ENCODE measurements at regions not wholly inside any gene's neighbourhood (a gene's known extent, or its start where the extent isn't known, plus 50 kb on each side); places are given as distances from the start of the nearest gene placed in this dataset.

- DNase-seq (ENCODE audit: low spot score), result no peak
- Histone ChIP-seq H3K9me3 (replicated peaks in 1 of 2; ENCODE audit: control insufficient read depth in 2 of 2, insufficient read depth in 1 of 2, low read depth in 1 of 2, low read length in 2 of 2) (no peaks in the 10 kb centered on the region), H3K36me3 (replicated peaks in 1 of 2; ENCODE audit: control insufficient read depth in 2 of 2, insufficient read depth in 2 of 2, low read length in 2 of 2) (no peaks in the 10 kb centered on the region)
Observed at GRCh38 chrX:80537096-80537495, 116.8 kb downstream of the TENT5D start.

GRCh38 chrX:80550722-80551121 lies 130.5 kb downstream of the TENT5D start:
- Histone ChIP-seq H2BK15ac (ENCODE audit: low read length) (no peak overlapping the region), H3K9me3 (replicated peaks in 1 of 2; ENCODE audit: control insufficient read depth in 2 of 2, insufficient read depth in 1 of 2, low read depth in 1 of 2, low read length in 2 of 2) (no peaks in the 10 kb centered on the region), H2BK12ac (ENCODE audit: low read length) (no peak overlapping the region), H3K4ac (ENCODE audit: low read length) (no peak overlapping the region), H3K27ac (replicated peaks; ENCODE audit: low read length) (no peak overlapping the region), H4K91ac (ENCODE audit: low read depth, low read length, poor library complexity) (no peak overlapping the region), H3K36me3 (replicated peaks in 1 of 2; ENCODE audit: control insufficient read depth in 2 of 2, insufficient read depth in 2 of 2, low read length in 2 of 2) (no peaks in the 10 kb centered on the region), H4K8ac (ENCODE audit: low read depth, low read length) (no peak overlapping the region), H3K27me3 (ENCODE audit: control insufficient read depth in 3 of 3, insufficient read depth in 3 of 3, low read depth in 1 of 3, low read length in 3 of 3) (no peaks in the 10 kb centered on the region), H2BK5ac (ENCODE audit: low read length) (no peak overlapping the region), H3K9ac (ENCODE audit: low read depth, low read length, poor library complexity) (no peak overlapping the region), H3K4me1 (ENCODE audit: control insufficient read depth in 2 of 2, insufficient read depth in 1 of 2, low read depth in 1 of 2, low read length in 2 of 2) (no peaks in the 10 kb centered on the region), H3K4me2 (ENCODE audit: insufficient read depth, low read length, poor library complexity, severe bottlenecking) (no peak overlapping the region), H3K18ac (ENCODE audit: low read length) (no peak overlapping the region), H3K14ac (ENCODE audit: low read length) (no peak overlapping the region), H2AK5ac (ENCODE audit: low read depth, low read length) (no peak overlapping the region), H3K4me3 (ENCODE audit: low read length in 2 of 2) (no peak overlapping the region), H2BK120ac (ENCODE audit: low read depth, low read length) (no peak overlapping the region), H3K79me1 (ENCODE audit: low read depth, low read length) (no peaks in the 10 kb centered on the region), H2AFZ (ENCODE audit: low read length) (no peak overlapping the region), H3K23ac (ENCODE audit: low read depth, low read length, poor library complexity) (no peak overlapping the region)
- DNase-seq (ENCODE audit: low spot score), result no peak
- WGBS, 2 donors (ENCODE audit: extremely low coverage in 2 of 2, insufficient read length in 2 of 2, insufficient replicate concordance in 1 of 2), result no CpG with 5 or more reads among the region's 6 CpGs

More at GRCh38 chrX:80537096-80537495, 116.8 kb downstream of the TENT5D start:
- H2BK12ac ChIP-seq (ENCODE audit: low read length), result no peak overlapping the region
- no peak overlapping the region for H4K91ac ChIP-seq (ENCODE audit: low read depth, low read length, poor library complexity)
- no peak overlapping the region for H2BK5ac ChIP-seq (ENCODE audit: low read length)
- no peaks in the 10 kb centered on the region for H3K4me1 ChIP-seq (ENCODE audit: control insufficient read depth in 2 of 2, insufficient read depth in 1 of 2, low read depth in 1 of 2, low read length in 2 of 2)
- no peak overlapping the region for H3K23ac ChIP-seq (ENCODE audit: low read depth, low read length, poor library complexity)
- no peak overlapping the region for H3K18ac ChIP-seq (ENCODE audit: low read length)
- H3K27me3 ChIP-seq (ENCODE audit: control insufficient read depth in 3 of 3, insufficient read depth in 3 of 3, low read depth in 1 of 3, low read length in 3 of 3), result no peaks in the 10 kb centered on the region
- H2BK120ac ChIP-seq (ENCODE audit: low read depth, low read length), result no peak overlapping the region
- H3K4ac ChIP-seq (ENCODE audit: low read length), result no peak overlapping the region
- no peak overlapping the region for H3K4me2 ChIP-seq (ENCODE audit: insufficient read depth, low read length, poor library complexity, severe bottlenecking)
- no peak overlapping the region for H4K8ac ChIP-seq (ENCODE audit: low read depth, low read length)
- no peaks in the 10 kb centered on the region for H3K79me1 ChIP-seq (ENCODE audit: low read depth, low read length)
- no CpG with 5 or more reads among the region's 1 CpG for WGBS, 2 donors (ENCODE audit: extremely low coverage in 2 of 2, insufficient read length in 2 of 2, insufficient replicate concordance in 1 of 2)
- no peak overlapping the region for H3K27ac ChIP-seq (replicated peaks; ENCODE audit: low read length)
- H2AK5ac ChIP-seq (ENCODE audit: low read depth, low read length), result no peak overlapping the region
- no peak overlapping the region for H3K14ac ChIP-seq (ENCODE audit: low read length)
- H3K9ac ChIP-seq (ENCODE audit: low read depth, low read length, poor library complexity), result no peak overlapping the region
- H3K4me3 ChIP-seq (ENCODE audit: low read length in 2 of 2), result no peak overlapping the region
- no peak overlapping the region for H2AFZ ChIP-seq (ENCODE audit: low read length)
- H2BK15ac ChIP-seq (ENCODE audit: low read length), result no peak overlapping the region

GRCh38 chrX:80556148-80556547 lies 135.9 kb downstream of the TENT5D start:
- no peaks in the 10 kb centered on the region for H3K9me3 ChIP-seq (replicated peaks in 1 of 2; ENCODE audit: control insufficient read depth in 2 of 2, insufficient read depth in 1 of 2, low read depth in 1 of 2, low read length in 2 of 2)
- H3K9ac ChIP-seq (ENCODE audit: low read depth, low read length, poor library complexity), result no peak overlapping the region
- H2AK5ac ChIP-seq (ENCODE audit: low read depth, low read length), result no peak overlapping the region
- H3K4ac ChIP-seq (ENCODE audit: low read length), result no peak overlapping the region
- no peaks in the 10 kb centered on the region for H3K4me1 ChIP-seq (ENCODE audit: control insufficient read depth in 2 of 2, insufficient read depth in 1 of 2, low read depth in 1 of 2, low read length in 2 of 2)
- no peak overlapping the region for H2BK15ac ChIP-seq (ENCODE audit: low read length)
- H3K27me3 ChIP-seq (ENCODE audit: control insufficient read depth in 3 of 3, insufficient read depth in 3 of 3, low read depth in 1 of 3, low read length in 3 of 3), result no peaks in the 10 kb centered on the region
- H4K8ac ChIP-seq (ENCODE audit: low read depth, low read length), result no peak overlapping the region
- H3K18ac ChIP-seq (ENCODE audit: low read length), result no peak overlapping the region
- H4K91ac ChIP-seq (ENCODE audit: low read depth, low read length, poor library complexity), result no peak overlapping the region
- no peak overlapping the region for H2BK12ac ChIP-seq (ENCODE audit: low read length)
- no peaks in the 10 kb centered on the region for H3K79me1 ChIP-seq (ENCODE audit: low read depth, low read length)
- H3K4me2 ChIP-seq (ENCODE audit: insufficient read depth, low read length, poor library complexity, severe bottlenecking), result no peak overlapping the region
- no peak for DNase-seq (ENCODE audit: low spot score)
- H3K36me3 ChIP-seq (replicated peaks in 1 of 2; ENCODE audit: control insufficient read depth in 2 of 2, insufficient read depth in 2 of 2, low read length in 2 of 2), result no peaks in the 10 kb centered on the region
- WGBS, 2 donors (ENCODE audit: extremely low coverage in 2 of 2, insufficient read length in 2 of 2, insufficient replicate concordance in 1 of 2), result no CpG with 5 or more reads among the region's 3 CpGs
- no peak overlapping the region for H3K27ac ChIP-seq (replicated peaks; ENCODE audit: low read length)
- no peak overlapping the region for H2BK120ac ChIP-seq (ENCODE audit: low read depth, low read length)
- H3K14ac ChIP-seq (ENCODE audit: low read length), result no peak overlapping the region
- no peak overlapping the region for H2AFZ ChIP-seq (ENCODE audit: low read length)
- no peak overlapping the region for H3K4me3 ChIP-seq (ENCODE audit: low read length in 2 of 2)
- no peak overlapping the region for H3K23ac ChIP-seq (ENCODE audit: low read depth, low read length, poor library complexity)
- no peak overlapping the region for H2BK5ac ChIP-seq (ENCODE audit: low read length)

- Histone ChIP-seq H3K4ac (ENCODE audit: low read length) (no peak overlapping the region), H2BK12ac (ENCODE audit: low read length) (no peak overlapping the region), H3K27me3 (ENCODE audit: control insufficient read depth in 3 of 3, insufficient read depth in 3 of 3, low read depth in 1 of 3, low read length in 3 of 3) (no peaks in the 10 kb centered on the region), H2BK5ac (ENCODE audit: low read length) (no peak overlapping the region), H2BK120ac (ENCODE audit: low read depth, low read length) (no peak overlapping the region), H3K36me3 (replicated peaks in 1 of 2; ENCODE audit: control insufficient read depth in 2 of 2, insufficient read depth in 2 of 2, low read length in 2 of 2) (no peaks in the 10 kb centered on the region), H3K4me3 (ENCODE audit: low read length in 2 of 2) (no peak overlapping the region), H3K14ac (ENCODE audit: low read length) (no peak overlapping the region), H3K4me1 (ENCODE audit: control insufficient read depth in 2 of 2, insufficient read depth in 1 of 2, low read depth in 1 of 2, low read length in 2 of 2) (peaks cover 0 to 11% of the 10 kb centered on the region in 2 donors), H3K9me3 (replicated peaks in 1 of 2; ENCODE audit: control insufficient read depth in 2 of 2, insufficient read depth in 1 of 2, low read depth in 1 of 2, low read length in 2 of 2) (no peaks in the 10 kb centered on the region), H2AFZ (ENCODE audit: low read length) (no peak overlapping the region), H3K4me2 (ENCODE audit: insufficient read depth, low read length, poor library complexity, severe bottlenecking) (no peak overlapping the region), H3K23ac (ENCODE audit: low read depth, low read length, poor library complexity) (no peak overlapping the region), H3K79me1 (ENCODE audit: low read depth, low read length) (no peaks in the 10 kb centered on the region), H4K91ac (ENCODE audit: low read depth, low read length, poor library complexity) (no peak overlapping the region), H3K9ac (ENCODE audit: low read depth, low read length, poor library complexity) (no peak overlapping the region), H2AK5ac (ENCODE audit: low read depth, low read length) (no peak overlapping the region), H4K8ac (ENCODE audit: low read depth, low read length) (no peak overlapping the region), H3K27ac (replicated peaks; ENCODE audit: low read length) (no peak overlapping the region), H2BK15ac (ENCODE audit: low read length) (no peak overlapping the region), H3K18ac (ENCODE audit: low read length) (no peak overlapping the region)
- WGBS, 2 donors (ENCODE audit: extremely low coverage in 2 of 2, insufficient read length in 2 of 2, insufficient replicate concordance in 1 of 2), result no CpG with 5 or more reads among the region's 13 CpGs
- no peak for DNase-seq (ENCODE audit: low spot score)
Observed at GRCh38 chrX:80572636-80573035, 152.4 kb downstream of the TENT5D start.
